ENCODE measurements at regions not wholly inside any gene's neighbourhood (a gene's known extent, or its start where the extent isn't known, plus 50 kb on each side); places are given as distances from the start of the nearest gene placed in this dataset.
A peak's percentile ranks its signal among the peaks of the same experiment; 100 is the strongest.

DNA sequence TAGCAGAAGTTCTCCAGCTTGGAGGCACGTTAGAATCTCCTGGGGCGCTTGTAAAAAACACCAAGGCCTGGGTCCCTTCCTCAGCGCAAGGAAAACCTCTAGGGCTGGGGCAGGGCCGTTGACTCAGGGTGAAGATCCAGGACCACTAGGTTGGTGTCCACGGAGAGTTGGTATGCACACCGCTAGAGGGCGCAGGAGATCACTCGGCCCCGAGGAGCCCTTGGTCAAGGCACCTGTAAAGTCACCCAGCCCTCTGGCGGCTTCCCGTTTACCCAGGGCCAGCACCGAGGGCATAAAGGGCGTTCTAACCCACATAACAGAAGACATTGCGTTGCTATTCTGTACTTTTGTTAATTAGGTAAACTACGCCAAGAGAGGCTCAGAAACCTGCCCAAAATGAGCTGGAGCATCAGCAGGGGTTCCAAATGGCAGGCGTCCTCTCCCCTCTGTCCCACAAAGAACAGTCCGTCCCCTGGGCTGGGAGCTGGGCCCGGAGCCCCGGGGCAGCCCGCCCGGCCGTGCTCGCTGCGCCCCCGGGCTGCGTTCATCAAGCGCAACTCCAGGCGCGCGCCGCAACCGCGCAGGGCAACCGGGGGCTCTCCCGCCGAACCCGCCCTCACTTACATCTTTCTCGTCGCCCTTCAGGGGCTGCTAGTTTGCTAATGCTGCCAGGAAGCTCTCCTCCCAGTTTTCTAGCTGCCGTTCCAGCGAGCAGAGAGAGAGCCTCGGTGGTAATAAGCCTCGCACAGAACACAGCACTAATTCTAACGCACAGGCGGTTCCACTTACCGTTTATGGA, 332.1 kb downstream of the ARRDC4 start:
- TF ChIP-seq POLR2A (IDR thresholded peaks at IDR 0.05) (no peak), CTCF (IDR thresholded peaks at IDR 0.05) (peak; percentile 39 to 63 (median 56)), POLR2AphosphoS5 (IDR thresholded peaks at IDR 0.05) (no peak)
